T-helper 2 cell treated with Interferon-gamma antibody and Interleukin-4, amounts not matched to agents 5 μg/mL and 100 μg/mL, for 36 hours (primary cell): ENCODE measurements at regions not wholly inside any gene's neighbourhood (a gene's known extent, or its start where the extent isn't known, plus 50 kb on each side); places are given as distances from the start of the nearest gene placed in this dataset.
"Not testable (repeated sequence)": the region's sequence is repeated elsewhere in the genome, so short reads cannot be mapped to it uniquely, and the experiment has no call there.

ENCODE experiments used
- DNase-seq: peaks from one replicate; pipeline ENCODE4 v3.0.0; 2021; ENCODE audit warnings: low spot score
- H3K27ac Mint-ChIP-seq: one replicate; pipeline ENCODE4 v1.8.0; 2021; ENCODE audit warnings: mild to moderate bottlenecking, mixed read lengths
- H3K27me3 Mint-ChIP-seq: one replicate; pipeline ENCODE4 v1.8.0; 2021; ENCODE audit warnings: low read depth, mixed read lengths
- H3K36me3 Mint-ChIP-seq: one replicate; pipeline ENCODE4 v1.8.0; 2021; ENCODE audit warnings: low read depth, mixed read lengths
- H3K4me1 Mint-ChIP-seq: one replicate; pipeline ENCODE4 v1.8.0; 2021; ENCODE audit warnings: low read depth, mixed read lengths
- H3K4me3 Mint-ChIP-seq: one replicate; pipeline ENCODE4 v1.8.0; 2022; ENCODE audit warnings: mild to moderate bottlenecking, moderate library complexity, mixed read lengths
- H3K9me3 Mint-ChIP-seq: one replicate; pipeline ENCODE4 v1.8.0; 2021; ENCODE audit warnings: mixed read lengths

GRCh38 chr6:85347812-85348211 lies 102.1 kb upstream of the NT5E start:
- H3K36me3 Mint-ChIP-seq: no peaks in the 10 kb centered on the region
- no peaks in the 10 kb centered on the region for H3K4me1 Mint-ChIP-seq
- DNase-seq: no peak

GRCh38 chr6:85346196-85346595 lies 103.7 kb upstream of the NT5E start:
- peaks cover 22% of the 10 kb centered on the region for H3K27me3 Mint-ChIP-seq
- DNase-seq: no peak
- H3K4me1 Mint-ChIP-seq: no peaks in the 10 kb centered on the region
- H3K27ac Mint-ChIP-seq: no peak overlapping the region
- H3K36me3 Mint-ChIP-seq: no peaks in the 10 kb centered on the region
- no peaks in the 10 kb centered on the region for H3K9me3 Mint-ChIP-seq
- H3K4me3 Mint-ChIP-seq: no peak overlapping the region

More at GRCh38 chr6:85347812-85348211, 102.1 kb upstream of the NT5E start:
- Mint-ChIP-seq H3K27me3 (peaks cover 26% of the 10 kb centered on the region), H3K27ac (no peak overlapping the region), H3K4me3 (no peak overlapping the region), H3K9me3 (no peaks in the 10 kb centered on the region)

- Mint-ChIP-seq H3K36me3 (no peaks in the 10 kb centered on the region), H3K4me3 (no peak overlapping the region), H3K27me3 (peaks cover 19% of the 10 kb centered on the region), H3K27ac (no peak overlapping the region), H3K9me3 (no peaks in the 10 kb centered on the region), H3K4me1 (no peaks in the 10 kb centered on the region)
- DNase-seq: no peak
Measured at GRCh38 chr6:85344996-85345395, 104.9 kb upstream of the NT5E start.

DNA sequence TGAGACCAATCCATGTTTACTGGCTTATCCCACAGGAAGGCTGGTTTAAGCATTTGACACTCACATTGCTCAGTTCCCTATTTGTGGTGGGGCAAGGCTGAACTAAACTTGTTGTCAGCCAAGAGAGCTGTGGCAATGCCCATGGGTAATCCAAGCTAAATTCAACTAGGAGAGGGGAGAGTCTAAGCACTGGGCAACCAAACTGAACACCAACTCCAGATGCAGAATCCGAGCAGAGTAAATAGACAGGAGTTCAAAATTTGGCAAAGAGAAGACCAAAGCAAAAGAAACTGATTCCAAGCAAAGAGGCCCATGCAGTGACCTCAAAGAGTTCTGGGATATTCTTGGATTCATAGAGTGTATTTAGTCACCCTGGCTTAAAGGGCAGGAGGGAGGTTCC lies 106.5 kb upstream of the NT5E start:
- no peaks in the 10 kb centered on the region for H3K4me1 Mint-ChIP-seq
- H3K36me3 Mint-ChIP-seq: no peaks in the 10 kb centered on the region
- no peak overlapping the region for H3K27ac Mint-ChIP-seq
- no peak overlapping the region for H3K4me3 Mint-ChIP-seq
- H3K9me3 Mint-ChIP-seq: no peaks in the 10 kb centered on the region
- H3K27me3 Mint-ChIP-seq: peaks cover 16% of the 10 kb centered on the region
- no peak for DNase-seq

GRCh38 chr6:85329196-85329595 lies 120.7 kb upstream of the NT5E start:
- DNase-seq: no peak
- peaks cover 2% of the 10 kb centered on the region for H3K27me3 Mint-ChIP-seq
- H3K4me1 Mint-ChIP-seq: no peaks in the 10 kb centered on the region
- no peaks in the 10 kb centered on the region for H3K36me3 Mint-ChIP-seq
- no peaks in the 10 kb centered on the region for H3K9me3 Mint-ChIP-seq
- H3K27ac Mint-ChIP-seq: no peak overlapping the region
- H3K4me3 Mint-ChIP-seq: no peak overlapping the region

- H3K4me3 Mint-ChIP-seq, H3K4me1 Mint-ChIP-seq, H3K36me3 Mint-ChIP-seq, H3K27ac Mint-ChIP-seq, H3K9me3 Mint-ChIP-seq, DNase-seq, H3K27me3 Mint-ChIP-seq: not testable (repeated sequence)
Measured at GRCh38 chr6:85325811-85326210, 124.1 kb upstream of the NT5E start.

GRCh38 chr6:85323435-85324040 lies 126.3 kb upstream of the NT5E start:
- peak; percentile 46 for DNase-seq
- no peaks in the 10 kb centered on the region for H3K4me1 Mint-ChIP-seq
- H3K27ac Mint-ChIP-seq: no peak overlapping the region
- H3K36me3 Mint-ChIP-seq: no peaks in the 10 kb centered on the region
- H3K27me3 Mint-ChIP-seq: peaks cover 7% of the 10 kb centered on the region
- no peak overlapping the region for H3K4me3 Mint-ChIP-seq
- H3K9me3 Mint-ChIP-seq: no peaks in the 10 kb centered on the region

DNA sequence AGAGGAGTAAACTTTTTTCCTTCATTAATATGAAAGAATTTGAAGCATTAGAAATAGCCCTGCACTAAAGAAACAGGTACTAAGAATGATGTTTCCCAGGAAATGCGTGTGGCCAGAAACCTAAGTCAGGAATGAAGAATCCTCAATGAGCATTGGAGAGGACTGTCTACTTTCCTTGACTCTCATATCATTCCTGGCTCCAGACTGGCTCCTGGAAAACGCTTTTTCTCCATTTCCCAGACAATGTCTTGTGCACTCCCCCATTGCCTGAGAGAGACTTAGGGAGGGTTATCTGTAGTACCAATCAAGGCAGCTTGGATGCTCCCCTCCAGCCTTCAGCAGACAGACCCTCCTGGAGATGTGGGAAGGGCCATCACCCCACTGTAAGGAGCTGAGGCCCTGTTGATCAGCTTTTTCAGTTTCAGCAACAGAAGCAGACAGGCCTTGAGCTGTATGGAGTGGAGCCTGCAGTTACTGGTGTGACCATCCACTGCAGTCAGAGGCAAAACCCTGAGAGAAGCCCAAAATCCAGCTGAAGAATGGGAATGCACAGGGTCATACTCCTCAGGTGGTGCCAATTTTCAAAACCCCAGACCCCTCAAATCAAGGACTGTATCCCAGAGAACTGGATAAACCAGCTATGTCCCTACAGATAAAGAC lies 127.3 kb upstream of the NT5E start:
- Mint-ChIP-seq H3K4me3 (no peak overlapping the region), H3K4me1 (no peaks in the 10 kb centered on the region), H3K27ac (no peak overlapping the region), H3K27me3 (peaks cover 7% of the 10 kb centered on the region), H3K36me3 (no peaks in the 10 kb centered on the region), H3K9me3 (peaks cover 3% of the 10 kb centered on the region)
- DNase-seq: no peak

DNA sequence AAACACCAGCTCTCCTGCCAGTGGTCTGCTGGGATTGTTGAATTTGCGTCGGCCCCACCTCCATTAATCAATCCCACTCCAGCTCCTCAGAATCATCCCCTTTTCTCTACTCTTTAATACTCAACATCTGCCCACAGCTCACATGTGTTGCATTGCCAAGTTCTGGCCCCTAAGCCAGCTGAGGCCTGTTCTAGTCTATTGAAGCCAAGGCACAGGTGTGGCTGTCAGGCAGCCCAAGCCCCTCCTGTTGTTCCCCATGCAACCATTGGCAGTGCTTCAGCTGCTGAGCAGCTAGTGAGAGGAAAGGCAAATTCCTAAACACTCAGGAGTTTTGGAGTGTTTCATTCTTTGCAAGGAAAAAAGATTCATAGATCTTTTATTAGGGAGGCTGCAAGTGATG lies 128.0 kb upstream of the NT5E start:
- no peaks in the 10 kb centered on the region for H3K36me3 Mint-ChIP-seq
- H3K4me1 Mint-ChIP-seq: no peaks in the 10 kb centered on the region
- no peak for DNase-seq
- H3K4me3 Mint-ChIP-seq: no peak overlapping the region
- peaks cover 3% of the 10 kb centered on the region for H3K9me3 Mint-ChIP-seq
- peaks cover 7% of the 10 kb centered on the region for H3K27me3 Mint-ChIP-seq
- H3K27ac Mint-ChIP-seq: no peak overlapping the region

DNA sequence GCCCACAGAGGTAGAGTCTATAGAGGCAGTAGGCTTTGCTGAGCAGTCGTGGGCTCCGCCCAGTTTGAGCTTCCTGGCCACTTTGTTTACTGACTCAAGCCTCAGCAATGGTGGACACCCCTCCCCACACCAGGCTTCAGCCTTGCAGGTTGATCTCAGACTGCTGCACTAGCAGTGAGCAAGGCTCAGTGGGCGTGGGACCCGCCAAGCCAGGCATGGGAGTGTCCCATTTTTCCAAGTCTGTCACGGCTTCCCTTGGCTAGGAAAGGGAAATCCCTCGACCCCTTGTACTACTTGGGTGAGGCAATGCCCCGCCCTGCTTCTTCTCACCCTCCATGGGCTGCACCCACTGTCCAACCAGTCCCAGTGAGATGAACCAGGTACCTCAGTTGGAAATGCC lies 135.3 kb upstream of the NT5E start:
- Mint-ChIP-seq H3K27me3 (no peaks in the 10 kb centered on the region), H3K9me3 (peaks cover 3% of the 10 kb centered on the region), H3K4me3 (no peak overlapping the region), H3K4me1 (no peaks in the 10 kb centered on the region), H3K27ac (no peak overlapping the region), H3K36me3 (no peaks in the 10 kb centered on the region)
- no peak for DNase-seq

GRCh38 chr6:85300581-85300980 lies 149.3 kb upstream of the NT5E start:
- Mint-ChIP-seq H3K4me3 (no peak overlapping the region), H3K36me3 (no peaks in the 10 kb centered on the region), H3K9me3 (no peaks in the 10 kb centered on the region), H3K27ac (no peak overlapping the region), H3K27me3 (no peaks in the 10 kb centered on the region), H3K4me1 (no peaks in the 10 kb centered on the region)
- no peak for DNase-seq

GRCh38 chr6:85298553-85298952 lies 151.3 kb upstream of the NT5E start:
- no peak for DNase-seq
- Mint-ChIP-seq H3K27me3 (no peaks in the 10 kb centered on the region), H3K27ac (no peak overlapping the region), H3K9me3 (no peaks in the 10 kb centered on the region), H3K4me3 (no peak overlapping the region), H3K4me1 (no peaks in the 10 kb centered on the region), H3K36me3 (no peaks in the 10 kb centered on the region)

DNA sequence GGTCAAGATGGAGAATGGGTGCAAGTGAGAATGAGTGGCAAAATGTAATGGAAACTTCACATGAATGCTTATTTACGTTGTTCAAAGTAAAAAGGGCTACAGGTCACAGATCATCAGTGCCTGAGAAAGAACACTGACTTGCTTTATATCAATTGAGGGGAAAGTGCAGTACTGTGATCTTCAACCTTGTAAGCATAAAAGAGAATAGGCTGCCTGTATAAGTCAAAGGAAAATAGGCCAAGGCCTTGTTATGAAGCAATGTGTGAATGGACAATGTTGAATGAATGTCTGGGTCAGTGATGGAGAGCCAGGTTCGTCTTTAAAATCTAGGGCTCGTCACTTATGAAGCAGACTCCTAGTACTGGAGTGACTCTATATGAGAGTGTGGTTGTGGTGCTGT lies 158.6 kb upstream of the NT5E start:
- DNase-seq: no peak
- Mint-ChIP-seq H3K27me3 (no peaks in the 10 kb centered on the region), H3K9me3 (no peaks in the 10 kb centered on the region), H3K27ac (no peak overlapping the region), H3K36me3 (no peaks in the 10 kb centered on the region), H3K4me1 (no peaks in the 10 kb centered on the region), H3K4me3 (no peak overlapping the region)

DNA sequence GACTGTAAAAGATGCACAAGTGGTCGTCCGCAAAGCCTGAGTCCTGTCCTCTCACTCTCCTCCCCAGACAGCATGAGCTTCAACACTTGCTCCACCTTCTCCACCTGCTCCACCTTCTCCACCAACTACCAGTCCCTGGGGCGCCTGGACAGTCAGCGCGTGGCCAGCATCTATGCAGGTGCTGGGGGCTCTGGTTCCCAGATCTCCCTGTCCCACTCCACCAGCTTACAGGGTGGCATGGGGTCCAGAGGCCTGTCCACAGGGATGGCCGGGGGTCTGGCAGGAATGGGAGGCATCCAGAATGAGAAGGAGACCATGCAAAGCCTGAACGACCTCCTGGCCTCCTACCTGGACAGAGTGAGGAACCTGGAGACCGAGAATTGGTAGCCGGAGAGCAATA lies 162.2 kb upstream of the NT5E start:
- no peak overlapping the region for H3K4me3 Mint-ChIP-seq
- no peak overlapping the region for H3K27ac Mint-ChIP-seq
- H3K27me3 Mint-ChIP-seq: no peaks in the 10 kb centered on the region
- no peaks in the 10 kb centered on the region for H3K9me3 Mint-ChIP-seq
- no peaks in the 10 kb centered on the region for H3K4me1 Mint-ChIP-seq
- H3K36me3 Mint-ChIP-seq: no peaks in the 10 kb centered on the region
- no peak for DNase-seq

- no peaks in the 10 kb centered on the region for H3K4me1 Mint-ChIP-seq
- no peaks in the 10 kb centered on the region for H3K9me3 Mint-ChIP-seq
- no peak overlapping the region for H3K4me3 Mint-ChIP-seq
- H3K36me3 Mint-ChIP-seq: no peaks in the 10 kb centered on the region
- no peak for DNase-seq
- H3K27ac Mint-ChIP-seq: no peak overlapping the region
- H3K27me3 Mint-ChIP-seq: no peaks in the 10 kb centered on the region
Measured at GRCh38 chr6:85287158-85287557, 162.7 kb upstream of the NT5E start.
